Body of pancreas (tissue), 4 donors: ENCODE measurements at regions not wholly inside any gene's neighbourhood (a gene's known extent, or its start where the extent isn't known, plus 50 kb on each side); places are given as distances from the start of the nearest gene placed in this dataset.

Source experiments
- POLR2A ChIP-seq, 3 donors: fragments of 450-650 bp; IDR thresholded peaks; one replicate each; pipeline ENCODE4 v1.6.1; 2016; ENCODE audit warnings: antibody characterized with exemption in 3 of 3, mild to moderate bottlenecking in 2 of 3
- TF ChIP-seq, protein P1 (sequence below), 7 experiments: fragments of 450-650 bp in 4 of 7; fragments of 200-600 bp in 3 of 7; sonication (generic) in 3 of 7; IDR thresholded peaks; one replicate each; pipeline ENCODE4 v1.5.1; 2016 to 2019; ENCODE audit warnings: antibody characterized with exemption in 7 of 7

DNA sequence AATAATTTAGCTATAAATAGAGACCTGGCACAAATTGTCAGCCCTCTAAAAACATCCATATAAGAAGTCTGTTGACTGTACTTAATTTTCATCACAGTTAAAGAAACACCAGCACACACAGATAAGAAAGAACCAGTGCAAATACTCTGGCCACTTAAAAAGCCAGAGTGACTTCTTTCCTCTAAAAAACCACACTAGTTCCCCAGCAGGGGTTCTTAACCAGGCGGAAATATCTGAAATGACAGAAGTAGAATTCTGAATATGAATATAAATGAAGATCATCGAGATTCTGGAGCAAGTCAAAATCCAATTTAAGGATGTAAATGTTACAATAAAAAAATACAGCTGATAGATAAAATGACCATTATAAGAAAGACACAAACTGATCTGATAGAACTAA, 870.6 kb upstream of the ADGRL4 start:
- TF ChIP-seq, protein P1, sequence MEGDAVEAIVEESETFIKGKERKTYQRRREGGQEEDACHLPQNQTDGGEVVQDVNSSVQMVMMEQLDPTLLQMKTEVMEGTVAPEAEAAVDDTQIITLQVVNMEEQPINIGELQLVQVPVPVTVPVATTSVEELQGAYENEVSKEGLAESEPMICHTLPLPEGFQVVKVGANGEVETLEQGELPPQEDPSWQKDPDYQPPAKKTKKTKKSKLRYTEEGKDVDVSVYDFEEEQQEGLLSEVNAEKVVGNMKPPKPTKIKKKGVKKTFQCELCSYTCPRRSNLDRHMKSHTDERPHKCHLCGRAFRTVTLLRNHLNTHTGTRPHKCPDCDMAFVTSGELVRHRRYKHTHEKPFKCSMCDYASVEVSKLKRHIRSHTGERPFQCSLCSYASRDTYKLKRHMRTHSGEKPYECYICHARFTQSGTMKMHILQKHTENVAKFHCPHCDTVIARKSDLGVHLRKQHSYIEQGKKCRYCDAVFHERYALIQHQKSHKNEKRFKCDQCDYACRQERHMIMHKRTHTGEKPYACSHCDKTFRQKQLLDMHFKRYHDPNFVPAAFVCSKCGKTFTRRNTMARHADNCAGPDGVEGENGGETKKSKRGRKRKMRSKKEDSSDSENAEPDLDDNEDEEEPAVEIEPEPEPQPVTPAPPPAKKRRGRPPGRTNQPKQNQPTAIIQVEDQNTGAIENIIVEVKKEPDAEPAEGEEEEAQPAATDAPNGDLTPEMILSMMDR (IDR thresholded peaks at IDR 0.05), result no peak
- no peak for TF ChIP-seq POLR2A (IDR thresholded peaks at IDR 0.05)
